Dendritic cell treated with granulocyte-macrophage colony-stimulating factor and Interleukin-4, amounts not matched to agents 40 ng/mL and 50 ng/mL, for 4 days (primary cell): ENCODE measurements at regions not wholly inside any gene's neighbourhood (a gene's known extent, or its start where the extent isn't known, plus 50 kb on each side); places are given as distances from the start of the nearest gene placed in this dataset.

ENCODE experiments used
- H3K27ac Mint-ChIP-seq: one replicate; pipeline ENCODE4 v1.8.0; 2022; ENCODE audit warnings: mild to moderate bottlenecking, mixed read lengths
- H3K27me3 Mint-ChIP-seq: one replicate; pipeline ENCODE4 v1.8.0; 2022; ENCODE audit warnings: mild to moderate bottlenecking, mixed read lengths
- H3K36me3 Mint-ChIP-seq: one replicate; pipeline ENCODE4 v1.8.0; 2022; ENCODE audit warnings: low read depth, mixed read lengths
- H3K4me1 Mint-ChIP-seq: one replicate; pipeline ENCODE4 v1.8.0; 2022; ENCODE audit warnings: low read depth, mixed read lengths
- H3K4me3 Mint-ChIP-seq: one replicate; pipeline ENCODE4 v1.8.0; 2022; ENCODE audit warnings: mild to moderate bottlenecking, moderate library complexity, mixed read lengths
- H3K9me3 Mint-ChIP-seq: one replicate; pipeline ENCODE4 v1.8.0; 2022; ENCODE audit warnings: mixed read lengths
- intact Hi-C: fragments of 100-400 bp; cut with micrococcal nuclease; formaldehyde crosslinking; loops from one replicate; pipeline ENCODE4 v1.15.0; 2022

GRCh38 chr3:166809520-166809919 lies 570.6 kb downstream of the ZBBX start:
- intact Hi-C loops = no loop called here
- no peaks in the 10 kb centered on the region for H3K27me3 Mint-ChIP-seq
- H3K9me3 Mint-ChIP-seq = peaks cover 68% of the 10 kb centered on the region
- H3K4me3 Mint-ChIP-seq = no peak overlapping the region
- H3K27ac Mint-ChIP-seq = no peak overlapping the region
- no peaks in the 10 kb centered on the region for H3K4me1 Mint-ChIP-seq
- H3K36me3 Mint-ChIP-seq = no peaks in the 10 kb centered on the region

GRCh38 chr3:166788936-166789335 lies 591.2 kb downstream of the ZBBX start:
- no peaks in the 10 kb centered on the region for H3K36me3 Mint-ChIP-seq
- no peak overlapping the region for H3K4me3 Mint-ChIP-seq
- intact Hi-C loops = no loop called here
- no peaks in the 10 kb centered on the region for H3K27me3 Mint-ChIP-seq
- peaks cover 9% of the 10 kb centered on the region for H3K9me3 Mint-ChIP-seq
- no peak overlapping the region for H3K27ac Mint-ChIP-seq
- H3K4me1 Mint-ChIP-seq = no peaks in the 10 kb centered on the region

- Mint-ChIP-seq H3K4me3 (no peak overlapping the region), H3K4me1 (no peaks in the 10 kb centered on the region), H3K27ac (no peak overlapping the region), H3K27me3 (no peaks in the 10 kb centered on the region), H3K9me3 (peaks cover 39% of the 10 kb centered on the region), H3K36me3 (no peaks in the 10 kb centered on the region)
- intact Hi-C loops = no loop called here
Measured at GRCh38 chr3:166785876-166786275, 594.2 kb downstream of the ZBBX start.

- Mint-ChIP-seq H3K9me3 (peaks cover 33% of the 10 kb centered on the region), H3K4me1 (no peaks in the 10 kb centered on the region), H3K27me3 (no peaks in the 10 kb centered on the region), H3K27ac (no peak overlapping the region), H3K4me3 (no peak overlapping the region), H3K36me3 (no peaks in the 10 kb centered on the region)
- intact Hi-C loops = no loop called here
Measured at GRCh38 chr3:166783206-166783605, 596.9 kb downstream of the ZBBX start.

GRCh38 chr3:166764698-166765318 lies 615.3 kb downstream of the ZBBX start:
- Mint-ChIP-seq H3K27me3 (no peaks in the 10 kb centered on the region), H3K4me3 (no peak overlapping the region), H3K4me1 (no peaks in the 10 kb centered on the region), H3K36me3 (no peaks in the 10 kb centered on the region), H3K27ac (no peak overlapping the region), H3K9me3 (peaks cover 46% of the 10 kb centered on the region)
- intact Hi-C loops = no loop called here

GRCh38 chr3:166759736-166760513 lies 620.2 kb downstream of the ZBBX start:
- Mint-ChIP-seq H3K4me3 (no peak overlapping the region), H3K9me3 (peaks cover 25% of the 10 kb centered on the region), H3K27me3 (no peaks in the 10 kb centered on the region), H3K36me3 (no peaks in the 10 kb centered on the region), H3K27ac (no peak overlapping the region), H3K4me1 (no peaks in the 10 kb centered on the region)
- intact Hi-C loops = no loop called here

- intact Hi-C loops = no loop called here
- H3K9me3 Mint-ChIP-seq = peaks cover 61% of the 10 kb centered on the region
Measured at GRCh38 chr3:166752214-166752613, 627.9 kb downstream of the ZBBX start.

GRCh38 chr3:166743481-166744134 lies 636.5 kb downstream of the ZBBX start:
- no peak overlapping the region for H3K4me3 Mint-ChIP-seq
- intact Hi-C loops = no loop called here
- no peaks in the 10 kb centered on the region for H3K36me3 Mint-ChIP-seq
- no peaks in the 10 kb centered on the region for H3K4me1 Mint-ChIP-seq
- no peak overlapping the region for H3K27ac Mint-ChIP-seq
- H3K27me3 Mint-ChIP-seq = no peaks in the 10 kb centered on the region
- peaks cover 20% of the 10 kb centered on the region for H3K9me3 Mint-ChIP-seq

More at GRCh38 chr3:166752214-166752613, 627.9 kb downstream of the ZBBX start:
- no peak overlapping the region for H3K4me3 Mint-ChIP-seq
- no peaks in the 10 kb centered on the region for H3K27me3 Mint-ChIP-seq
- H3K36me3 Mint-ChIP-seq = no peaks in the 10 kb centered on the region
- H3K27ac Mint-ChIP-seq = no peak overlapping the region
- no peaks in the 10 kb centered on the region for H3K4me1 Mint-ChIP-seq

GRCh38 chr3:166734734-166735133 lies 645.4 kb downstream of the ZBBX start:
- H3K4me3 Mint-ChIP-seq = no peak overlapping the region
- no peaks in the 10 kb centered on the region for H3K36me3 Mint-ChIP-seq
- intact Hi-C loops = no loop called here
- peaks cover 17% of the 10 kb centered on the region for H3K9me3 Mint-ChIP-seq
- no peak overlapping the region for H3K27ac Mint-ChIP-seq
- no peaks in the 10 kb centered on the region for H3K27me3 Mint-ChIP-seq
- H3K4me1 Mint-ChIP-seq = no peaks in the 10 kb centered on the region

GRCh38 chr3:166731701-166732100 lies 648.4 kb downstream of the ZBBX start:
- peaks cover 17% of the 10 kb centered on the region for H3K9me3 Mint-ChIP-seq
- no peak overlapping the region for H3K27ac Mint-ChIP-seq
- intact Hi-C loops = no loop called here
- no peaks in the 10 kb centered on the region for H3K27me3 Mint-ChIP-seq
- H3K36me3 Mint-ChIP-seq = no peaks in the 10 kb centered on the region
- H3K4me3 Mint-ChIP-seq = no peak overlapping the region
- H3K4me1 Mint-ChIP-seq = no peaks in the 10 kb centered on the region

- intact Hi-C loops = no loop called here
- Mint-ChIP-seq H3K27ac (no peak overlapping the region), H3K4me3 (no peak overlapping the region), H3K9me3 (peaks cover 33% of the 10 kb centered on the region), H3K27me3 (no peaks in the 10 kb centered on the region), H3K36me3 (no peaks in the 10 kb centered on the region), H3K4me1 (no peaks in the 10 kb centered on the region)
Measured at GRCh38 chr3:166721466-166721865, 658.6 kb downstream of the ZBBX start.

- Mint-ChIP-seq H3K4me3 (no peak overlapping the region), H3K9me3 (peaks cover 14% of the 10 kb centered on the region), H3K4me1 (no peaks in the 10 kb centered on the region), H3K27me3 (no peaks in the 10 kb centered on the region), H3K36me3 (no peaks in the 10 kb centered on the region), H3K27ac (no peak overlapping the region)
- intact Hi-C loops = no loop called here
Measured at GRCh38 chr3:166714206-166714605, 665.9 kb downstream of the ZBBX start.

GRCh38 chr3:166713787-166714186 lies 666.3 kb downstream of the ZBBX start:
- Mint-ChIP-seq H3K27ac (no peak overlapping the region), H3K9me3 (peaks cover 14% of the 10 kb centered on the region), H3K4me3 (no peak overlapping the region), H3K36me3 (no peaks in the 10 kb centered on the region), H3K4me1 (no peaks in the 10 kb centered on the region), H3K27me3 (no peaks in the 10 kb centered on the region)
- intact Hi-C loops = no loop called here

- no peaks in the 10 kb centered on the region for H3K4me1 Mint-ChIP-seq
- no peaks in the 10 kb centered on the region for H3K27me3 Mint-ChIP-seq
- no peak overlapping the region for H3K27ac Mint-ChIP-seq
- H3K4me3 Mint-ChIP-seq = no peak overlapping the region
- peaks cover 4% of the 10 kb centered on the region for H3K9me3 Mint-ChIP-seq
- H3K36me3 Mint-ChIP-seq = no peaks in the 10 kb centered on the region
- intact Hi-C loops = no loop called here
Measured at GRCh38 chr3:166706094-166706493, 674.0 kb downstream of the ZBBX start.
